DND-41 (cell line): ENCODE measurements at regions not wholly inside any gene's neighbourhood (a gene's known extent, or its start where the extent isn't known, plus 50 kb on each side); places are given as distances from the start of the nearest gene placed in this dataset.

Source experiments
- EZH2 ChIP-seq: IDR thresholded peaks from 3 replicates; pipeline ENCODE4 v1.6.1; 2012; ENCODE audit warnings: borderline replicate concordance, low read depth, mild to moderate bottlenecking, moderate library complexity, low read length, inconsistent platforms; ENCODE audit not compliant: severe bottlenecking
- TF ChIP-seq, protein P1 (sequence below): IDR thresholded peaks from 2 replicates; pipeline ENCODE4 v1.5.1; 2012; ENCODE audit warnings: borderline replicate concordance, low read length, moderate library complexity, mild to moderate bottlenecking; ENCODE audit not compliant: poor library complexity, severe bottlenecking; ENCODE audit errors: extremely low read depth

GRCh38 chr9:71237051-71237450, 115.6 kb upstream of the TRPM3 start:
- TF ChIP-seq, protein P1, sequence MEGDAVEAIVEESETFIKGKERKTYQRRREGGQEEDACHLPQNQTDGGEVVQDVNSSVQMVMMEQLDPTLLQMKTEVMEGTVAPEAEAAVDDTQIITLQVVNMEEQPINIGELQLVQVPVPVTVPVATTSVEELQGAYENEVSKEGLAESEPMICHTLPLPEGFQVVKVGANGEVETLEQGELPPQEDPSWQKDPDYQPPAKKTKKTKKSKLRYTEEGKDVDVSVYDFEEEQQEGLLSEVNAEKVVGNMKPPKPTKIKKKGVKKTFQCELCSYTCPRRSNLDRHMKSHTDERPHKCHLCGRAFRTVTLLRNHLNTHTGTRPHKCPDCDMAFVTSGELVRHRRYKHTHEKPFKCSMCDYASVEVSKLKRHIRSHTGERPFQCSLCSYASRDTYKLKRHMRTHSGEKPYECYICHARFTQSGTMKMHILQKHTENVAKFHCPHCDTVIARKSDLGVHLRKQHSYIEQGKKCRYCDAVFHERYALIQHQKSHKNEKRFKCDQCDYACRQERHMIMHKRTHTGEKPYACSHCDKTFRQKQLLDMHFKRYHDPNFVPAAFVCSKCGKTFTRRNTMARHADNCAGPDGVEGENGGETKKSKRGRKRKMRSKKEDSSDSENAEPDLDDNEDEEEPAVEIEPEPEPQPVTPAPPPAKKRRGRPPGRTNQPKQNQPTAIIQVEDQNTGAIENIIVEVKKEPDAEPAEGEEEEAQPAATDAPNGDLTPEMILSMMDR = no peak
- TF ChIP-seq EZH2 = no peak
